MG63 (cell line): ENCODE measurements at regions not wholly inside any gene's neighbourhood (a gene's known extent, or its start where the extent isn't known, plus 50 kb on each side); places are given as distances from the start of the nearest gene placed in this dataset.

Experiments
- DNase-seq: peaks from one replicate; pipeline ENCODE4 v3.0.0-alpha.2; 2020
- H3K27me3 ChIP-seq: fragments of 250-450 bp; sonication (Bioruptor Pico); 2 replicates; pipeline ENCODE4 v1.5.1; 2020; ENCODE audit warnings: mild to moderate bottlenecking, moderate library complexity
- H3K36me3 ChIP-seq: fragments of 250-450 bp; sonication (Bioruptor Pico); 2 replicates; pipeline ENCODE4 v1.5.1; 2020; ENCODE audit warnings: mild to moderate bottlenecking, moderate library complexity
- H3K4me3 ChIP-seq: fragments of 250-450 bp; sonication (Bioruptor Pico); 2 replicates; pipeline ENCODE4 v1.5.1; 2020; ENCODE audit warnings: mild to moderate bottlenecking, moderate library complexity
- H3K9me3 ChIP-seq: fragments of 250-450 bp; sonication (Bioruptor Pico); 2 replicates; pipeline ENCODE4 v1.5.1; 2020; ENCODE audit warnings: mild to moderate bottlenecking, moderate library complexity

- H3K4me3 ChIP-seq = no peak overlapping the region
- H3K36me3 ChIP-seq = no peaks in the 10 kb centered on the region
- H3K27me3 ChIP-seq = no peaks in the 10 kb centered on the region
- no peak for DNase-seq
- no peaks in the 10 kb centered on the region for H3K9me3 ChIP-seq
Observed at GRCh38 chr2:138440759-138441158, 60.8 kb upstream of the SPOPL start.

GRCh38 chr2:138441916-138442315, 59.7 kb upstream of the SPOPL start:
- no peaks in the 10 kb centered on the region for H3K27me3 ChIP-seq
- no peak for DNase-seq
- H3K4me3 ChIP-seq = no peak overlapping the region
- H3K9me3 ChIP-seq = no peaks in the 10 kb centered on the region
- H3K36me3 ChIP-seq = no peaks in the 10 kb centered on the region

GRCh38 chr2:138444411-138444810, 57.2 kb upstream of the SPOPL start:
- Histone ChIP-seq H3K36me3 (no peaks in the 10 kb centered on the region), H3K27me3 (no peaks in the 10 kb centered on the region), H3K9me3 (no peaks in the 10 kb centered on the region), H3K4me3 (no peak overlapping the region)
- DNase-seq = no peak

GRCh38 chr2:138445227-138445626, 56.3 kb upstream of the SPOPL start:
- no peaks in the 10 kb centered on the region for H3K36me3 ChIP-seq
- H3K4me3 ChIP-seq = no peak overlapping the region
- DNase-seq = no peak
- H3K27me3 ChIP-seq = no peaks in the 10 kb centered on the region
- H3K9me3 ChIP-seq = no peaks in the 10 kb centered on the region

- no peak overlapping the region for H3K4me3 ChIP-seq
- H3K36me3 ChIP-seq = no peaks in the 10 kb centered on the region
- no peaks in the 10 kb centered on the region for H3K27me3 ChIP-seq
- no peaks in the 10 kb centered on the region for H3K9me3 ChIP-seq
- no peak for DNase-seq
Observed at GRCh38 chr2:138446043-138446442, 55.5 kb upstream of the SPOPL start.

GRCh38 chr2:138447889-138448570, 53.5 kb upstream of the SPOPL start:
- DNase-seq = no peak
- Histone ChIP-seq H3K27me3 (no peaks in the 10 kb centered on the region), H3K9me3 (no peaks in the 10 kb centered on the region), H3K36me3 (no peaks in the 10 kb centered on the region), H3K4me3 (no peak overlapping the region)
